SHP77 (cell line): ENCODE measurements at regions not wholly inside any gene's neighbourhood (a gene's known extent, or its start where the extent isn't known, plus 50 kb on each side); places are given as distances from the start of the nearest gene placed in this dataset.
"Not testable (repeated sequence)": the region's sequence is repeated elsewhere in the genome, so short reads cannot be mapped to it uniquely, and the experiment has no call there.

Experiments used
- DNase-seq, 2 experiments: peaks; one replicate each; lab custom pipeline; 2025; lab: John Stamatoyannopoulos, UW

- DNase-seq: no peak
These were observed 202.5 kb downstream of the UBE3A start for GRCh38 chr15:25236143-25236860.

GRCh38 chr15:25236861-25237155 lies 202.0 kb downstream of the UBE3A start:
- no peak for DNase-seq

GRCh38 chr15:25237291-25237978 lies 201.4 kb downstream of the UBE3A start:
- no peak for DNase-seq

GRCh38 chr15:25238126-25238525 lies 200.7 kb downstream of the UBE3A start:
- DNase-seq: no peak

GRCh38 chr15:25238716-25239470 lies 199.9 kb downstream of the UBE3A start:
- no peak for DNase-seq

GRCh38 chr15:25239471-25240345 lies 199.1 kb downstream of the UBE3A start:
- no peak for DNase-seq

- DNase-seq: no peak
These were observed 198.3 kb downstream of the UBE3A start for GRCh38 chr15:25240461-25241021.

- DNase-seq: no peak
These were observed 197.5 kb downstream of the UBE3A start for GRCh38 chr15:25241241-25241801.

- DNase-seq: no peak
These were observed 196.5 kb downstream of the UBE3A start for GRCh38 chr15:25242166-25242879.

- DNase-seq: no peak
These were observed 195.6 kb downstream of the UBE3A start for GRCh38 chr15:25242957-25243799.

GRCh38 chr15:25243800-25244097 lies 195.1 kb downstream of the UBE3A start:
- no peak for DNase-seq

GRCh38 chr15:25244731-25245585 lies 193.9 kb downstream of the UBE3A start:
- no peak for DNase-seq

GRCh38 chr15:25245801-25246622 lies 192.8 kb downstream of the UBE3A start:
- DNase-seq: no peak

GRCh38 chr15:25246641-25247406 lies 192.0 kb downstream of the UBE3A start:
- no peak for DNase-seq

GRCh38 chr15:25247407-25248038 lies 191.3 kb downstream of the UBE3A start:
- DNase-seq: no peak

- not testable (repeated sequence) for DNase-seq
These were observed 190.7 kb downstream of the UBE3A start for GRCh38 chr15:25248087-25248486.
